Upper lobe of left lung (tissue), 6 donors: ENCODE measurements at regions not wholly inside any gene's neighbourhood (a gene's known extent, or its start where the extent isn't known, plus 50 kb on each side); places are given as distances from the start of the nearest gene placed in this dataset.

Source experiments
- ATAC-seq, 2 donors: fragments of 200-7000 bp; cut with Tn5 transposase; one replicate each; pipeline ENCODE4 v1.9.1; 2022; ENCODE audit warnings: mild to moderate bottlenecking in 2 of 2, moderate library complexity in 2 of 2; ENCODE audit not compliant: low FRiP score in 2 of 2
- DNase-seq, 2 donors: peaks; one replicate each; pipeline ENCODE4 v3.0.0-alpha.2; 2019 to 2020
- H3K27ac ChIP-seq, 4 donors: fragments of 200-600 bp; sonication (generic); one replicate each; pipeline ENCODE4 v1.5.1; 2016 to 2019
- H3K27me3 ChIP-seq, 4 donors: fragments of 200-600 bp; sonication (generic); one replicate each; pipeline ENCODE4 v1.5.1; 2017 to 2019
- H3K36me3 ChIP-seq, 4 donors: fragments of 200-600 bp; sonication (generic); one replicate each; pipeline ENCODE4 v1.5.1; 2016 to 2019
- H3K4me1 ChIP-seq, 4 donors: fragments of 200-600 bp; sonication (generic); one replicate each; pipeline ENCODE4 v1.5.1; 2018 to 2019
- H3K4me3 ChIP-seq, 4 donors: fragments of 200-600 bp; sonication (generic); one replicate each; pipeline ENCODE4 v1.5.1; 2017 to 2019; ENCODE audit warnings: mild to moderate bottlenecking in 2 of 4, moderate library complexity in 1 of 4
- H3K9me3 ChIP-seq, 4 donors: fragments of 200-600 bp; sonication (generic); one replicate each; pipeline ENCODE4 v1.5.1; 2018 to 2019
- CTCF ChIP-seq, 6 experiments: fragments of 450-650 bp in 4 of 6; fragments of 200-600 bp in 2 of 6; sonication (generic) in 2 of 6; IDR thresholded peaks; one replicate each; pipeline ENCODE4 v1.5.1; 2016 to 2019; ENCODE audit warnings: antibody characterized with exemption in 6 of 6
- EP300 ChIP-seq, 4 donors: sonication (generic); formaldehyde crosslinking; IDR thresholded peaks; one replicate each; pipeline ENCODE4 v1.5.1; 2017; ENCODE audit warnings: antibody characterized with exemption in 4 of 4, control low read depth in 2 of 4
- POLR2A ChIP-seq, 4 donors: fragments of 450-650 bp; IDR thresholded peaks; one replicate each; pipeline ENCODE4 v1.5.1; 2016 to 2017; ENCODE audit warnings: antibody characterized with exemption in 4 of 4, mild to moderate bottlenecking in 2 of 4
- POLR2AphosphoS5 ChIP-seq, 2 donors: sonication (generic); formaldehyde crosslinking; IDR thresholded peaks; one replicate each; pipeline ENCODE4 v1.5.1; 2017; ENCODE audit warnings: antibody characterized with exemption in 2 of 2
- WGBS, 2 donors: methylation state at CpG; one replicate each; pipeline ENCODE4 v1.1.5; 2017 to 2018; 5-methylcytosine and 5-hydroxymethylcytosine counted together
- donor health status: DM: no; HTN: no; CAD: no; lungs with moderate emphysema.
- donor health status: DM: no; HTN: yes; CAD: no; lungs with severe emphysema.

DNA sequence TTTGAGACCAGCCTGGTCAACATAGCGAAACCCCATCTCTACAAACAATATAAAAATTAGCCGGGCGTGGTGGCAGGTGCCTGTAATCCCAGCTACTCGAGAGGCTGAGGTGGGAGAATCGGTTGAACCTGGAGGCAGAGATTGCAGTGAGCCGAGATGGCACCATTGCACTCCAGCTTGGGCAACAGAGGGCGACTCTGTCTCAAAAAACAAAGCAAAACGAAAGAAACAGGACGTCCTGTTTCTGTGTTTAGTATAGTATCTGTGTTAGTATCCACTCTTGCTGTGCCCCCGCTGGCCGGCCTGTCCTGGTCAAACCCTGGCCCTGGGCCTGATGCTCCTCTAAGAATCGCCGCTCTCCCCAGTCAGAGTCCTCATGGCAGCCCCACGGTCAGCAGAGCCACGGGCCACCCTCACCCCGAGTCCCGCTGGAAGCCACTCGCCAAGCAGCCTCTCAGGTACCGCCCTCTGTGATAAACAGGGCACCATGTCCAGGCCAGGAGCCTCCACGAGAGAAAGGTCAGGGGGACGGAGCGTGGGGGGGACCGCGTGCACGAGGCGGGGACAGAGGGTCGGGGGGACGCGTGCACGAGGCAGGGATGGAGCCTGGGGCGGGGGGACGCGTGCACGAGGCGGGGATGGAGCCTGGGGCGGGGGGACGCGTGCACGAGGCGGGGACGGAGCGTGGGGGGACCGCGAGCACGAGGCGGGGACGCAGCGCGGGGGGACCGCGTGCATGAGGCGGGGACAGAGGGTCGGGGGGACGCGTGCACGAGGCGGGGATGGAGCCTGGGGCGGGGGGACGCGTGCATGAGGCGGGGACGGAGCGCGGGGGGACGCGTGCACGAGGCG, 384.5 kb downstream of the SMOC2 start:
- ATAC-seq (no peak), DNase-seq (peak in 1 of 2 donors; percentile 51)
- no peak overlapping the region for H3K27ac ChIP-seq
- H3K4me1 ChIP-seq = no peaks in the 10 kb centered on the region
- no peaks in the 10 kb centered on the region for H3K9me3 ChIP-seq
- TF ChIP-seq CTCF (IDR thresholded peaks at IDR 0.05) = no peak
- no peak for TF ChIP-seq POLR2A (IDR thresholded peaks at IDR 0.05)
- TF ChIP-seq POLR2AphosphoS5 (IDR thresholded peaks at IDR 0.05) = no peak
- no peak for TF ChIP-seq EP300 (IDR thresholded peaks at IDR 0.05)
- H3K27me3 ChIP-seq = no peaks in the 10 kb centered on the region
- no peak overlapping the region for H3K4me3 ChIP-seq
- WGBS, 2 donors = 86 to 91% methylated on average over 23 to 30 of the region's 68 CpGs
- no peaks in the 10 kb centered on the region for H3K36me3 ChIP-seq

DNA sequence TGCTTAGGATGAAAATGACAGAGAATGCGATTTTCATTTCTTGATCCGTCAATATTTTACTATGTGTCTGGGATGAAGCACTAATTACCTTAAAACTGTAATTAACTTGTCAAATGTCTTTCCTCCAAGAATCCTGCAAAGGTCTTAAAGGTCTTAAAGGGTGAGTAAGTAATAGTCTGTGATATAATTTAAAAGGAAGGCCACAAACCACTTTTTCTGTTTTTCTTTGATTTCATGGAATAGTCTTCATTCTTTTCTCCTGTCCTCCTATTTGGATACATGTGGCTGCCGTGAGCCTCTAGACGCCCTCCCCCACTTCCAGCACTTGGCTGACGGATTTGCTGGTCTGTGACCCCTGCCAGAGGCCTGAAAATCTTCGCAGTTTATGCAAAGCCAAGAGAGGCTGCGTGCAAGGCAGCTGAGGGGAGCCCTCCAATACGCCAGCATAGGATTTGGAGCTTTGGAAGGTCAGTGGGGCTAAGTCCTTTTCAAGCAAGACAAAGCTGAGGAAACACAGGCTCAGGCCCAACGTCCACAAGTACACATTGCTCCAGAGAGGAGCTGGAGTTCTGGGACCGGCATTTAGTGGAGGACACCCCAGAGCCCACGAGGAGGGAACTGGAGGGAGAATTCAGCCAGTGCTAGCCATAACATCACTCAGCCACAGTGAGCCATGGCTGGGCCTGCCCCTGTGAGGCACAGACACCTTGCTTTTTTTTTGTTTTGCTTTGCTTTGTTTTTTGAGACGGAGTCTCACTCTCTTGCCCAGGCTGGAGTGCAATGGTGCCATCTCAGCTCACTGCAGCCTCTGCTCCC, 382.6 kb downstream of the SMOC2 start:
- Histone ChIP-seq H3K4me1 (no peaks in the 10 kb centered on the region), H3K27me3 (no peaks in the 10 kb centered on the region), H3K27ac (no peak overlapping the region), H3K4me3 (no peak overlapping the region), H3K9me3 (no peaks in the 10 kb centered on the region), H3K36me3 (no peaks in the 10 kb centered on the region)
- ATAC-seq (peak in 1 of 2 donors; percentile 27), DNase-seq (no peak)
- 45 to 49% methylated on average over 12 of the region's 12 CpGs for WGBS, 2 donors
- TF ChIP-seq POLR2AphosphoS5 (IDR thresholded peaks at IDR 0.05) (no peak), POLR2A (IDR thresholded peaks at IDR 0.05) (no peak), CTCF (IDR thresholded peaks at IDR 0.05) (no peak), EP300 (IDR thresholded peaks at IDR 0.05) (no peak)

GRCh38 chr6:168822376-168822775, 381.4 kb downstream of the SMOC2 start:
- TF ChIP-seq POLR2A (IDR thresholded peaks at IDR 0.05) = no peak
- no peak for DNase-seq

DNA sequence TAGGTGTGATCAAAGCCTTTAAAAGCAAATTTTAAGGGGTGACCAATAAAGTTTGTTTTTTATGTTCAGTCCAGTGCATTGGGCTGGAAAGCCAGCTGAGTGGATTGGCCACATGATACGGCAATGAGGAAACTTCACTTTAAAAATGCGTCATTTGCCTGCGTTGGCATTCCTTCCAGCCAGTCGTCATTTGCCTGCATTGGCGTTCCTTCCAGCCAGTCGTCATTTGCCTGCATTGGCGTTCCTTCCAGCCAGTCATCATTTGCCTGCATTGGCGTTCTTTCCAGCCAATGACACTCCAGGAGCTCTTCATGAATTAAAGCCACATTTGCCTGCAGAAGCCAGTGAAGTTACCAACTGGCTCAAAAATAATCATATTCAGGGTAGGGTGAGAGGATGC, 378.6 kb downstream of the SMOC2 start:
- Histone ChIP-seq H3K27ac (no peak overlapping the region), H3K4me1 (no peaks in the 10 kb centered on the region), H3K36me3 (no peaks in the 10 kb centered on the region), H3K27me3 (no peaks in the 10 kb centered on the region), H3K4me3 (no peak overlapping the region), H3K9me3 (peaks cover 0 to 15% (median 10%) of the 10 kb centered on the region in 4 donors)
- WGBS, 2 donors = 81 to 83% methylated on average over 8 of the region's 8 CpGs
- TF ChIP-seq POLR2AphosphoS5 (IDR thresholded peaks at IDR 0.05) = no peak
- TF ChIP-seq CTCF (IDR thresholded peaks at IDR 0.05) = no peak
- DNase-seq (no peak), ATAC-seq (no peak)

More at GRCh38 chr6:168822376-168822775, 381.4 kb downstream of the SMOC2 start:
- Histone ChIP-seq H3K27ac (no peak overlapping the region), H3K4me3 (no peak overlapping the region), H3K27me3 (no peaks in the 10 kb centered on the region), H3K9me3 (peaks cover 0 to 9% (median 6%) of the 10 kb centered on the region in 4 donors), H3K4me1 (no peaks in the 10 kb centered on the region), H3K36me3 (no peaks in the 10 kb centered on the region)
- ATAC-seq = peak in 1 of 2 donors; percentile 40
- 61 to 64% methylated on average over 8 to 9 of the region's 9 CpGs for WGBS, 2 donors

DNA sequence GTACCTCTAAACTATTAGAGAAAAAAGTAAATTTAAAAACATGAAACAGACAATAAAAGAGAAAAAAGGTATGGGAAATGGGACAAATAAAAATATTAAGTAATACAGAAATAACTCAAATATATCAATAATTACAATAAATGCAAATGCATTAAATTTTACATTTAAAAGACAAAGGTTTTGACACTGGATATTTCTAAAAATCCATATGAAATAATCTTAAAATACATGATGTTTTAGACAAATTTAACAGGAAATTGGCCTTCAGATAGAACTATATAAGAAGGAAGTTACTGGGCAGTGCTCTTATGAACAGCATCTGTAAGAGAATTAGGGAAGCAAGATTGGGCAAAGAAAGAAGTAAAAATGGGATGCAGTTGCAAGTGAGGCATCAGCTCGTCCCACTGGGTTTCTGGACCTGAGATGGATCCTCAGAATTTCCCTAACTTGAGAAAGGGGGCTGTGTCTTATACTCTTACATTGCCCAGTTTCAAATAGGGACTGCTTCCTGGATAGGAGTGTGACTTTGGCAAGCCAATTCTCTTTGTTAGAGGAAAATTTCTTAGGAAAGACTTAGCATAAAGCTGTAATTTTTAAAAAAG, 376.7 kb downstream of the SMOC2 start:
- DNase-seq (no peak), ATAC-seq (no peak)
- no peaks in the 10 kb centered on the region for H3K36me3 ChIP-seq
- H3K4me1 ChIP-seq = no peaks in the 10 kb centered on the region
- WGBS, 2 donors = 33 to 52% methylated on average over 1 of the region's 1 CpG
- peaks cover 0 to 15% (median 10%) of the 10 kb centered on the region in 4 donors for H3K9me3 ChIP-seq
- no peak overlapping the region for H3K4me3 ChIP-seq
- TF ChIP-seq POLR2A (IDR thresholded peaks at IDR 0.05) (no peak), CTCF (IDR thresholded peaks at IDR 0.05) (no peak), POLR2AphosphoS5 (IDR thresholded peaks at IDR 0.05) (no peak), EP300 (IDR thresholded peaks at IDR 0.05) (no peak)
- no peaks in the 10 kb centered on the region for H3K27me3 ChIP-seq
- no peak overlapping the region for H3K27ac ChIP-seq
